GM12878 (cell line): ENCODE measurements at regions not wholly inside any gene's neighbourhood (a gene's known extent, or its start where the extent isn't known, plus 50 kb on each side); places are given as distances from the start of the nearest gene placed in this dataset.

Experiments
- ATAC-seq: fragments of 200-7000 bp; cut with Tn5 transposase; 3 replicates; pipeline ENCODE4 v1.9.1; 2020; ENCODE audit warnings: mild to moderate bottlenecking, moderate library complexity
- BruUV-seq: library from RNA; stranded (reverse); fragments of 400-500 nt; replicated peaks from 2 replicates; lab custom pipeline; 2021; lab: Mats Ljungman, UMichigan
- CTCF ChIA-PET: fragments of 300-600 bp; sonication (Branson Sonifier 250); formaldehyde crosslinking; extraction: SDS; loops from one replicate; lab custom pipeline; 2021; ENCODE audit warnings: inconsistent platforms; lab: Yijun Ruan, JAX
- POLR2A ChIA-PET: fragments of 350-600 bp; formaldehyde crosslinking; extraction: SDS; loops from one replicate; lab custom pipeline; 2021; ENCODE audit warnings: inconsistent platforms; lab: Charles Lee
- RAD21 ChIA-PET: fragments of 300-600 bp; sonication (Branson Sonifier 250); formaldehyde crosslinking; loops from one replicate; lab custom pipeline; 2023; ENCODE audit warnings: antibody characterized with exemption; ENCODE audit not compliant: unreplicated experiment; lab: Charles Lee
- SMC1A ChIA-PET: fragments of 300-600 bp; sonication (Branson Sonifier 250); formaldehyde crosslinking; loops from one replicate; lab custom pipeline; 2023; ENCODE audit not compliant: unreplicated experiment, uncharacterized antibody; lab: Charles Lee
- DNase-seq: peaks from one replicate; pipeline ENCODE4 v3.0.0-alpha.2; 2011; ENCODE audit warnings: low read depth, low spot score
- FAIRE-seq: peaks from 3 replicates; lab custom pipeline; 2011; peaks lifted over from hg19 to GRCh38; lab: Jason Lieb, UNC
- H2AFZ ChIP-seq: 2 replicates; pipeline ENCODE4 v1.6.0; 2011; ENCODE audit warnings: low read depth, low read length, control low read depth; ENCODE audit not compliant: control insufficient read depth
- H3K27ac ChIP-seq: 2 replicates; pipeline ENCODE4 v1.5.1; 2011; ENCODE audit warnings: control low read depth; ENCODE audit not compliant: control insufficient read depth, insufficient read depth
- H3K27me3 ChIP-seq, 2 experiments: replicated peaks in 1 of 2; 2 replicates each; pipeline versions ENCODE4 v1.6.0 to v1.6.1; 2011; ENCODE audit warnings: low read length in 1 of 2; ENCODE audit not compliant: control insufficient read depth in 2 of 2, insufficient read depth in 2 of 2
- H3K36me3 ChIP-seq, 2 experiments: 2 replicates each; pipeline ENCODE4 v1.5.1; 2011; ENCODE audit warnings: low read length in 1 of 2; ENCODE audit not compliant: control insufficient read depth in 2 of 2, insufficient read depth in 2 of 2
- H3K4me1 ChIP-seq: 2 replicates; pipeline ENCODE4 v1.6.1; 2011; ENCODE audit warnings: mild to moderate bottlenecking, low read length, moderate library complexity, mixed read lengths; ENCODE audit not compliant: control insufficient read depth, insufficient read depth
- H3K4me2 ChIP-seq: 2 replicates; pipeline ENCODE4 v1.6.0; 2011; ENCODE audit warnings: control low read depth; ENCODE audit not compliant: control insufficient read depth, insufficient read depth
- H3K4me3 ChIP-seq: fragments of 200-600 bp; sonication (generic); 2 replicates; pipeline ENCODE4 v1.5.1; 2016
- H3K79me2 ChIP-seq: 2 replicates; pipeline ENCODE4 v1.6.0; 2011; ENCODE audit warnings: low read length; ENCODE audit not compliant: control insufficient read depth, insufficient read depth
- H3K9ac ChIP-seq: 2 replicates; pipeline ENCODE4 v1.8.0; 2011; ENCODE audit warnings: low read length, control low read depth, mixed read lengths; ENCODE audit not compliant: control insufficient read depth, insufficient read depth
- H3K9me3 ChIP-seq: replicated peaks from 3 replicates; pipeline ENCODE4 v1.5.1; 2011; ENCODE audit warnings: mild to moderate bottlenecking, low read length; ENCODE audit not compliant: control insufficient read depth, insufficient read depth
- H4K20me1 ChIP-seq: 2 replicates; pipeline ENCODE4 v1.6.0; 2011; ENCODE audit not compliant: control insufficient read depth, insufficient read depth
- CREM ChIP-seq: IDR thresholded peaks from 2 replicates; pipeline ENCODE4 v1.6.1; 2014; ENCODE audit warnings: antibody characterized with exemption, low read depth
- FOXM1 ChIP-seq: IDR thresholded peaks from 2 replicates; pipeline ENCODE4 v1.6.1; 2012; ENCODE audit warnings: low read depth, mild to moderate bottlenecking, inconsistent platforms, low read length, moderate library complexity
- IKZF1 ChIP-seq: fragments of 450-650 bp; conservative IDR thresholded peaks from 2 replicates; pipeline ENCODE4 v1.6.1; 2017; ENCODE audit warnings: antibody characterized with exemption, mild to moderate bottlenecking
- JUNB ChIP-seq: IDR thresholded peaks from 2 replicates; pipeline ENCODE4 v1.6.1; 2016; ENCODE audit warnings: antibody characterized with exemption, mild to moderate bottlenecking
- MYB ChIP-seq: fragments of 150-350 bp; IDR thresholded peaks from 2 replicates; pipeline ENCODE4 v1.6.1; 2014; ENCODE audit warnings: mild to moderate bottlenecking, low read depth, low read length, borderline replicate concordance
- NFIC ChIP-seq: IDR thresholded peaks from 2 replicates; pipeline ENCODE4 v1.6.1; 2012; ENCODE audit warnings: low read depth, mild to moderate bottlenecking, inconsistent platforms, low read length, moderate library complexity
- PAX8 ChIP-seq: fragments of 450-650 bp; IDR thresholded peaks from 2 replicates; pipeline ENCODE4 v1.6.1; 2017; ENCODE audit warnings: mild to moderate bottlenecking, moderate library complexity
- RB1 ChIP-seq: fragments of 450-650 bp; formaldehyde crosslinking; IDR thresholded peaks from 2 replicates; pipeline ENCODE4 v1.6.1; 2017; ENCODE audit warnings: mild to moderate bottlenecking, borderline replicate concordance
- RCOR1 ChIP-seq: conservative IDR thresholded peaks from 2 replicates; pipeline ENCODE4 v1.6.1; 2012; ENCODE audit warnings: low read depth, low read length, improper control_type of control experiment
- RUNX3 ChIP-seq: IDR thresholded peaks from 2 replicates; pipeline ENCODE4 v1.6.1; 2012; ENCODE audit warnings: low read length, inconsistent platforms
- SMARCA5 ChIP-seq: fragments of 450-650 bp; IDR thresholded peaks from 2 replicates; pipeline ENCODE4 v1.6.1; 2017; ENCODE audit warnings: mild to moderate bottlenecking
- SRF ChIP-seq, 2 experiments: IDR thresholded peaks; 2 replicates each; pipeline ENCODE4 v1.6.1; 2011; ENCODE audit warnings: low read depth in 2 of 2, low read length in 2 of 2, mild to moderate bottlenecking in 1 of 2, moderate library complexity in 1 of 2
- TARDBP ChIP-seq: IDR thresholded peaks from 2 replicates; pipeline ENCODE4 v1.6.1; 2016; ENCODE audit warnings: borderline replicate concordance
- TCF7 ChIP-seq: IDR thresholded peaks from 2 replicates; pipeline ENCODE4 v1.6.1; 2014; ENCODE audit warnings: antibody characterized with exemption, borderline replicate concordance
- ZBED1 ChIP-seq: IDR thresholded peaks from 2 replicates; pipeline ENCODE4 v1.6.1; 2016; ENCODE audit warnings: borderline replicate concordance
- WGBS: methylation state at CpG from one replicate; pipeline ENCODE4 v1.1.6; 2016; ENCODE audit warnings: low lambda C conversion rate; ENCODE audit not compliant: insufficient replicate concordance, insufficient coverage; ENCODE audit errors: missing lambda C conversion rate; 5-methylcytosine and 5-hydroxymethylcytosine counted together
- in situ Hi-C: fragments of 300-500 bp; cut with MboI; formaldehyde crosslinking; loops from 9 replicates; pipeline ENCODE4 v1.14.3; 2018; ENCODE audit warnings: mixed read lengths
- intact Hi-C: fragments of 100-400 bp; cut with micrococcal nuclease; formaldehyde crosslinking; loops from one replicate; pipeline ENCODE4 v1.14.2; 2022; ENCODE audit not compliant: unreplicated experiment
- TF ChIP-seq, protein P1 (sequence below): IDR thresholded peaks from 2 replicates; pipeline ENCODE4 v1.6.1; 2011; ENCODE audit warnings: mild to moderate bottlenecking, low read depth, low read length, moderate library complexity; ENCODE audit not compliant: insufficient replicate concordance
- TF ChIP-seq, protein P2 (sequence below): IDR thresholded peaks from 2 replicates; pipeline ENCODE4 v1.6.1; 2012; ENCODE audit warnings: low read depth, low read length, improper control_type of control experiment
- TF ChIP-seq, protein P3 (sequence below): fragments of 450-650 bp; IDR thresholded peaks from 2 replicates; pipeline ENCODE4 v1.6.1; 2016; ENCODE audit warnings: mild to moderate bottlenecking
- TF ChIP-seq, protein P4 (sequence below): fragments of 150-350 bp; IDR thresholded peaks from 2 replicates; pipeline ENCODE4 v1.6.1; 2016; ENCODE audit warnings: low read depth, low read length

DNA sequence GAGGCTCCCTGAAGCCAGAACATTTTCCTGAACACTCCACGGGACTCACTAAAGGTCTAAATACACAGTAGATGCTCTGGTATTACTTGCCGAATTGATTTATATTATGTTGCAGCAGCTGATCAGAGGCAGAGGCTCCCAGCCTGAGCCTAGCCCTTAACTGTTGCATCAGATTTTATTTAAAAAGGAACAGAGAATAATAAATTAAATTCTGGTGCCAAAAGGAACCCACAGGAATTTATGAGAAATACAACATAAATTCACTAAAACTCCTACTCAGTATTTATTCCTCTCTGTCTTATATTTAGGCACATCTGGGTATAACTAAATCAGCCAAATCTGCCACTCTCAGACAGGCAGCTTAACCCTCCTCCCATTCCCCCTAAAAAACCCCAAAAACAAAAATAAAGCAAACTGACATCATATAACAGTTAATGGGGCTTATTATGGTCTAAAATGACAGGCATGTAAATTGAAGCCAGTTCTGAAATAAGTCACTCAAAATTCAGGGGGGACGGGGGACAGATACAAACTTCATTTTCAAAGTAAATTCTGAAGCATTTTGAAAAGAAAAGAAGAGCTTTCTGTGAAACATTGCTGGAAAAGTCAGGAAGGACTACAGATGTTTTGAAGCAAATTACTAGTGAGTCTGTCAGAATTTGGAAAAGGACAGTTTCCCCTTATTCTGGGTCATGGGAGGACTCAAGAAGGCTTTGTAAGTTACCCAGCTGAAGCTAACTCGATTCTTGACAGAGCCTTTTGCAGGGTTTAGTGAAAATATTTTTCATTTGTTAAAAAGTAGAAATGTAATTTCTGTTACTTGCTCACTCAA is 53.8 kb upstream of the CORO2B start:
- H3K4me1 ChIP-seq: peaks cover 10% of the 10 kb centered on the region; the same call in 1 of the 2 replicates
- SMC1A ChIA-PET: interaction anchor here (1.0 to 1.5 kb wide), 2 partner anchors 12 to 24 kb away, joined by 3 to 4 read pairs; no protein-coding TSS in a partner anchor
- intact Hi-C loops (no loop called here), in situ Hi-C loops (no loop called here)
- DNase-seq (no peak), FAIRE-seq (peak; percentile 7), ATAC-seq (peak; percentile 45)
- H3K27me3 ChIP-seq: no peaks in the 10 kb centered on the region
- RAD21 ChIA-PET: interaction anchor here (1.0 to 1.2 kb wide), 2 partner anchors 16 to 25 kb away, joined by 3 read pairs; no protein-coding TSS in a partner anchor
- H3K27ac ChIP-seq: no peak overlapping the region
- 22% methylated on average over 4 of the region's 4 CpGs for WGBS
- no peak overlapping the region for H2AFZ ChIP-seq
- no peaks in the 10 kb centered on the region for H4K20me1 ChIP-seq
- POLR2A ChIA-PET: no interaction called here
- H3K9me3 ChIP-seq: no peaks in the 10 kb centered on the region
- H3K79me2 ChIP-seq: no peaks in the 10 kb centered on the region
- no peak overlapping the region for H3K4me3 ChIP-seq
- H3K36me3 ChIP-seq: no peaks in the 10 kb centered on the region
- no peak overlapping the region for H3K4me2 ChIP-seq
- no peak overlapping the region for H3K9ac ChIP-seq
- CTCF ChIA-PET: interaction anchor here (0.6 to 3.5 kb wide), 4 partner anchors 14 to 390 kb away, joined by 3 to 18 read pairs (median 4); no protein-coding TSS in a partner anchor
- no TSS peak for BruUV-seq
- TF ChIP-seq RB1 (no peak), SRF (IDR thresholded peaks at IDR 0.05; ENCODE audit: low read depth in 2 of 2, low read length in 2 of 2) (no peak), MYB (no peak), FOXM1 (peak; percentile 84; the same call in 1 of the 2 replicates), NFIC (peak; percentile 78; the same call in 1 of the 2 replicates), TARDBP (no peak), RCOR1 (no peak), ZBED1 (0 out of 2 replicates have a peak, but pooled peaks have one; percentile 22), RUNX3 (peak; percentile 71; the same call in 1 of the 2 replicates), PAX8 (no peak), SMARCA5 (no peak), JUNB (peak; percentile 88), IKZF1 (no peak), TCF7 (0 out of 2 replicates have a peak, but pooled peaks have one; percentile 18), CREM (peak; percentile 54; the same call in 1 of the 2 replicates)
- TF ChIP-seq, protein P1, sequence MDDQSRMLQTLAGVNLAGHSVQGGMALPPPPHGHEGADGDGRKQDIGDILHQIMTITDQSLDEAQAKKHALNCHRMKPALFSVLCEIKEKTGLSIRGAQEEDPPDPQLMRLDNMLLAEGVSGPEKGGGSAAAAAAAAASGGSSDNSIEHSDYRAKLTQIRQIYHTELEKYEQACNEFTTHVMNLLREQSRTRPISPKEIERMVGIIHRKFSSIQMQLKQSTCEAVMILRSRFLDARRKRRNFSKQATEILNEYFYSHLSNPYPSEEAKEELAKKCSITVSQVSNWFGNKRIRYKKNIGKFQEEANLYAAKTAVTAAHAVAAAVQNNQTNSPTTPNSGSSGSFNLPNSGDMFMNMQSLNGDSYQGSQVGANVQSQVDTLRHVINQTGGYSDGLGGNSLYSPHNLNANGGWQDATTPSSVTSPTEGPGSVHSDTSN: no peak
- TF ChIP-seq, protein P2, sequence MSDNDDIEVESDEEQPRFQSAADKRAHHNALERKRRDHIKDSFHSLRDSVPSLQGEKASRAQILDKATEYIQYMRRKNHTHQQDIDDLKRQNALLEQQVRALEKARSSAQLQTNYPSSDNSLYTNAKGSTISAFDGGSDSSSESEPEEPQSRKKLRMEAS: no peak
- TF ChIP-seq, protein P3, sequence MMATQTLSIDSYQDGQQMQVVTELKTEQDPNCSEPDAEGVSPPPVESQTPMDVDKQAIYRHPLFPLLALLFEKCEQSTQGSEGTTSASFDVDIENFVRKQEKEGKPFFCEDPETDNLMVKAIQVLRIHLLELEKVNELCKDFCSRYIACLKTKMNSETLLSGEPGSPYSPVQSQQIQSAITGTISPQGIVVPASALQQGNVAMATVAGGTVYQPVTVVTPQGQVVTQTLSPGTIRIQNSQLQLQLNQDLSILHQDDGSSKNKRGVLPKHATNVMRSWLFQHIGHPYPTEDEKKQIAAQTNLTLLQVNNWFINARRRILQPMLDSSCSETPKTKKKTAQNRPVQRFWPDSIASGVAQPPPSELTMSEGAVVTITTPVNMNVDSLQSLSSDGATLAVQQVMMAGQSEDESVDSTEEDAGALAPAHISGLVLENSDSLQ: peak; percentile 34; the same call in 1 of the 2 replicates
- TF ChIP-seq, protein P4, sequence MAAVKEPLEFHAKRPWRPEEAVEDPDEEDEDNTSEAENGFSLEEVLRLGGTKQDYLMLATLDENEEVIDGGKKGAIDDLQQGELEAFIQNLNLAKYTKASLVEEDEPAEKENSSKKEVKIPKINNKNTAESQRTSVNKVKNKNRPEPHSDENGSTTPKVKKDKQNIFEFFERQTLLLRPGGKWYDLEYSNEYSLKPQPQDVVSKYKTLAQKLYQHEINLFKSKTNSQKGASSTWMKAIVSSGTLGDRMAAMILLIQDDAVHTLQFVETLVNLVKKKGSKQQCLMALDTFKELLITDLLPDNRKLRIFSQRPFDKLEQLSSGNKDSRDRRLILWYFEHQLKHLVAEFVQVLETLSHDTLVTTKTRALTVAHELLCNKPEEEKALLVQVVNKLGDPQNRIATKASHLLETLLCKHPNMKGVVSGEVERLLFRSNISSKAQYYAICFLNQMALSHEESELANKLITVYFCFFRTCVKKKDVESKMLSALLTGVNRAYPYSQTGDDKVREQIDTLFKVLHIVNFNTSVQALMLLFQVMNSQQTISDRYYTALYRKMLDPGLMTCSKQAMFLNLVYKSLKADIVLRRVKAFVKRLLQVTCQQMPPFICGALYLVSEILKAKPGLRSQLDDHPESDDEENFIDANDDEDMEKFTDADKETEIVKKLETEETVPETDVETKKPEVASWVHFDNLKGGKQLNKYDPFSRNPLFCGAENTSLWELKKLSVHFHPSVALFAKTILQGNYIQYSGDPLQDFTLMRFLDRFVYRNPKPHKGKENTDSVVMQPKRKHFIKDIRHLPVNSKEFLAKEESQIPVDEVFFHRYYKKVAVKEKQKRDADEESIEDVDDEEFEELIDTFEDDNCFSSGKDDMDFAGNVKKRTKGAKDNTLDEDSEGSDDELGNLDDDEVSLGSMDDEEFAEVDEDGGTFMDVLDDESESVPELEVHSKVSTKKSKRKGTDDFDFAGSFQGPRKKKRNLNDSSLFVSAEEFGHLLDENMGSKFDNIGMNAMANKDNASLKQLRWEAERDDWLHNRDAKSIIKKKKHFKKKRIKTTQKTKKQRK: no peak
